HG03064 (cell line): ENCODE measurements at regions not wholly inside any gene's neighbourhood (a gene's known extent, or its start where the extent isn't known, plus 50 kb on each side); places are given as distances from the start of the nearest gene placed in this dataset.

ENCODE experiments used
- ATAC-seq: cut with Tn5 transposase; IDR thresholded peaks from one replicate; pipeline ENCODE4 v1.9.1; 2021; ENCODE audit warnings: low read depth; ENCODE audit not compliant: unreplicated experiment

DNA sequence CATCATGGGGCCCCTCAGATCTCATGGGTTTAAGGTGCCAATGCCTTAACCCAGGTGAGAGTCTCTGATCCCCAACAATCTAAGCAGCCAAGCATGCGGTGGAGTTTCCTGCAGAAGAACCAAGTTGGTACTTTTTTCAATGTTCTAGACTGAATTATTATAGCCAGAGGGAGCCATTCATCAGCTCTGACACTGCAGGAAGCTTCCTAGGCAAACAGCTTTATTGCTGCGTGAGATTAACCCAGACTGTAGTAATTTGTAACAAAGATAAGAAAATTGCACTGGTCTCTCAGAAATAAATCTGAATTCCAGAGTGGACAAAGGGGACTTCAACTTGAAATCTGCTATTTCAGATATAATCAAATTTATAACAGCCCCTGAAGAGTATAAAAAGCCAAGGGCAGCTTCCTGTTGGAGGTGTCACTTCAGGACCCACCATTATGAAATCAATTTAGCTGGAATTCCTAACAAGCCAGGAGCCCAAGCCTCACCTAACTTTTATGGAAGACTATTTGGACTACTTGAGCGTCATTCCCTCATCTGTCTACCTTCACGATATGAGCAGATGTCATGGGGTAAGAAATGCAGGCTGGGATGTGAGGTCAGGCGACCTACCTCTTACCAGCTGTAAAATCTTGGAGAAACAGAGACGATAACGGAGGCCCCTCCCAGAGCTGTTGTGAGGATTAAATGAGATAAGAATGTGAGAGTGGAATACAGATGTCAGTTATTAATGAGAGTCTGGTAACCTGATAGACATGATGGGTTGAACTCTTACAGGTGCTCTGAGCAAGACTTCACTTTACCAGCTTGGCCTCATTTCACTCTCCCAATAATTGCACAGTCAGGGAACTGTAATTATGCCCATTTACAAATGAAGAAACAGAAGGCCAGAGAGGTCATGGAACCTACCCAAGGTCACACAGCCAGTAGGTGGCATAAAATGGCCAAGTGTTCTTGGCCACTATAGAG is 135.1 kb downstream of the RRAGC start:
- ATAC-seq, result no peak

DNA sequence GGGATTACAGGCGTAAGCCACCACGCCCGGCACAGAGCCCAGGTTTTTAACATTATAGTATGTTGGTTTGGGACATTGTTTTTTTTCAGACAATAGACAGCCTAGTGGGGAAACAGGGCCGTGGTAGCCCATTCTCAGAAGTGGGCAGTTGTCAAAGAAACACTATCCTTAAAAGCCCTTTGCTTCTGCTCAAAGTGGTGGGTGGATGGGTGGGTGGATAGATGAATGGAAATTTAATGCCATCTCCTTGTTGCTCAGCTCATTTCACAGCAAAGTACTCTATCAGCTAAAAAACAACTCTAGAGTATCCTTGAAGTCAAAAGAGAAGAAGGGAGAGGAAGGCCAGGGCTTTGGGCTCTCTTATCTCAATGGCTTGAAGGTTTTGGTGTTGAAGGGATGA is 137.8 kb downstream of the RRAGC start:
- ATAC-seq, result no peak

DNA sequence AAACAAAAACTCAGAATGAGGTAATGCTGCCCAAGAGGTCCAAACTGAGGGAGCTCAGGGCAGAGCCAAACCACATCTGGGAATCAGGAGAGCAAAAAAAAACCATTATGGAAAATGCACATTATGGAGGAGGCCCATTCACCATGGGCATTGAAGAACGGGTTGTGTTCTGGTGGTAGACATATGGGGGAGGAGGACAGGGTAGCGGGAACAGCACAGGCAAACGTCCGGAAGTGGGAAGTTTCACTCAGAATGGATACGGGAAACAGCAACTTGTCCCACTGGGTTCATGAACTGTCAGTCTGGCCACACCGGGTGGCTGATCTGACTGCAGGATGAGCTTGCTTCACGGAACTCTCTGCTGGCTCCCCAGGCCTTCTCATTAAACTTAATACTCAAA is 139.7 kb downstream of the RRAGC start:
- no peak for ATAC-seq

DNA sequence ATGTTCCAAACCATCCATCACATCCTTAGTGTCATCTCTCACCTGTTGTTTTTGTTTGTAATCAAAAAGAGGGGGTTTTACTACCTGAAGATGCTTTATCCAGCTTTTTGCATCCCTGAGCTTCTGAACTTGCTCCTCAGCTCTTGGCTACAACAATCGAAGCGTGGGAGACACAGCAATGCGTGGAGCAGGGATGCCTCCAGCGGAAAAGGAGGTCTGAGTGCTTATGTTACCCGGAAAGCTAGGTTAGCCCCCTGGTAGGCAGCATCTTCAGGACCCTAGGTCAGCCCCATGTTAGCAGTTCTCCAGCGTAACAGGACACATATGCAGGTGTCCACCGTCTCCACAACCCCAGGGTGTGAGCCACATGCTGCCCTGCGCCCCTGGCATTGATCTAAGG is 141.5 kb downstream of the RRAGC start:
- ATAC-seq, result no peak

DNA sequence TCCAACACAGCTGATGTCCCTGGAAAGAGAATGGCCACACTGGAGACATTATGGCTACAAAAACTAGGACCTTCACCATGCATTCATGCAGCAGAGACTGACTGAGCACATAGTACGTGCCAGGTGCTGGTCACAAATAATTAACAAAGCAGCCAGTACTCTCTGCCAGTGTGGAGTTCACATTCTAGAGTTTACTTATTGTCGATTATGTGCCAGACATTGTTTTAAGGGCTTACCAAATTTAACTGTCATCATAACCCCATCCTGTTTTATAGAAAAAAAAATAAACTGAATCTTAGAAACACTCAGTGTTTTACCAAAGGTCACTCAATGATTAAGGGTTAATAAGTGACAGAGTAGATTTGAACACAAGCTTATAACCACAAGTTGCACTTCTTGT is 143.3 kb downstream of the RRAGC start:
- ATAC-seq, result no peak

DNA sequence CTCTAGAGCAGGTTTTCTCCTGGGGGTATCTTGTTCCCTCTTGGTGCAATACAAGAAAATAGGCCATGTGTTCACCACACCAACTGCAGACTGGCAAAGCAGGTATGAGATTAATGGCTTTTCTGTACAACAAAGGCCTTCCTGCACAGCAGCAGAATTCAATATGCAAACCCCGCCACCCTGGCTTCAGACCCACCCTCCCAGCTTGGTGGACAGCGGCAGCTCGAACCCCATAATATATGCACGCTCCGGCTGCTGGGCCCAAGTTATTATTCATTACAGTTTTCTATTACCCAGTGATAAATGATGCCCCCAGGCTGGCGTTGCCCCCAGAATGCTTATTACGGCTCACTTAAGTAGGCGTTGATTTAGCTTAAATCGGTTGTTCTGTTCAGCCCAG is 144.2 kb downstream of the RRAGC start:
- no peak for ATAC-seq

DNA sequence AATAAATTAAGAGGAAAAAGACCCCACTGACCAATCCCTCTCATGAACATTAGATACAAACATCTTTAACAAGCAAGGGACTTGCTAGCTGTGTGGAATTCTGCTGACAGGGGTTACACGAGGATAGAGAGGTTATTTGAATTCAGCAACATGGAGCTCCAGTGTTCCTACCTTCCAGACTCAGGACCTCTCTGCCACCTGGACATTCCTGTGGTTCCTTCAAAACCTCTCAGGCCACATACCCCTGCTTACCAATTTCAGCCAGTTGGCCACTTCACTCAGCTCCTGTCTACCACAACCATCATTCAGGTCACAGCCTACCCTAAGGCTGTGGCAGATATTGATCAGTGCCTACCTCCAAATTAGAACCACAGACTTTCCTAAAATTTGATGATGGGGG is 147.5 kb downstream of the RRAGC start:
- ATAC-seq, result no peak

DNA sequence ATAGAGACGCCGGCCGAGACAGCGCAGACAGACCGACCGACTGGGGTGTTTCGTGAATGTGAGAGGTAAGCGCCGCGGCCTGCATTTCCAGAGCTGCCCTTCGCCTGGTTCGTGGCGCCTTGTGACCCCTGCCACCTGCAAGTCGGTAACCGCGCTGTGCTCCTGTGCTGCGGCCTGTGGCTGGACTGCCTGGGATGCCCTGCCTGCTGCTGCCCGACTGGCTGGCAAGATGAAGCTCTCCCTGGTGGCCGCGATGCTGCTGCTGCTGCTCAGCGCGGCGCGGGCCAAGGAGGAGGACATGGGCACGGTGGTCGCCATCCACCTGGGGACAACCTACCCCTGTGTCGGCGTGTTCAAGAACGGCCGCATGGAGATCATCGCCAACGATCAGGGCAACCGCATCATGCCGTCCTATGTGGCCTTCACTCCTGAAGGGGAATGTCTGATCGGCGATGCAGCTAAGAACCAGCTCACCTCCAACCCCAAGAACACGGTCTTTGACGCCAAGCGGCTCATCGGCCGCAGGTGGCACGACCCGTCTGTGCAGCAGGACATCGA is 150.8 kb downstream of the RRAGC start:
- no peak for ATAC-seq

DNA sequence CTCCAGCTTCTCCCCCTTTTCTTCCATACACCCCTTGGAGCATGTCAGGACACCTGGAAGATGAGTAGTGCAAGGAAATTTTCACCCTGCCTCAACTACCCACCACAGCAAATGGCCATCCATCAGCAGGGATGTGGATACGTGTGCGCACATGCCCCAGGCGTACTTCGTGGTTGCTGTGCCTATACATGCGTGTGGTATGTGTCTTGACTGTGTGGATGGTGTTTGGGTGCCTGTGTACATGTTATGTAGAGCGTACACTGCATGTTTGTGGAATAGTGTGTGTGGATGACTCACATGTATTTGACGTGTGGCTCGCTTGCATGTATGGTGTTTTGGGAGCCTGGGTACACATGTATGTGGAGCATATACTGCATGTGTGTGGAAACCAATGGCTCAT is 158.5 kb downstream of the RRAGC start:
- ATAC-seq, result no peak

DNA sequence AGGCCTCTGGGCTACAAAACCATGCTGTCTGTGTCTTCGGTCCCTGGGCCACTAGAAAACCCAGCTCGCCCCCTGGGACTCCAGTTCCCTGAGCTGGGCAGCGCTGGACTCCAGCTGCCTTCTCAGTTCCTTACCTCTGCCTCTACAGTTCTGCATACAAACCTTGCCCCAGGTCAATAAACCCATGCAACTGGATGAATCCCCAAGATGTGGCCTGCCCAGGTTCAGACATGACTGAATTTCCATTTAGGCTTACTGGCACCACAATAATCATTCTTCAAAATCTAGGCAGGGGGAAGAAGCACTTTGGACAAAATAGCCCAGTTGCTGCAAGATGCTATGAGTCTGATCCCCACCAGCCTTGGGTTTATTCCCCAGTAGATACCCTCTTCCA is 159.5 kb downstream of the RRAGC start:
- ATAC-seq, result no peak

DNA sequence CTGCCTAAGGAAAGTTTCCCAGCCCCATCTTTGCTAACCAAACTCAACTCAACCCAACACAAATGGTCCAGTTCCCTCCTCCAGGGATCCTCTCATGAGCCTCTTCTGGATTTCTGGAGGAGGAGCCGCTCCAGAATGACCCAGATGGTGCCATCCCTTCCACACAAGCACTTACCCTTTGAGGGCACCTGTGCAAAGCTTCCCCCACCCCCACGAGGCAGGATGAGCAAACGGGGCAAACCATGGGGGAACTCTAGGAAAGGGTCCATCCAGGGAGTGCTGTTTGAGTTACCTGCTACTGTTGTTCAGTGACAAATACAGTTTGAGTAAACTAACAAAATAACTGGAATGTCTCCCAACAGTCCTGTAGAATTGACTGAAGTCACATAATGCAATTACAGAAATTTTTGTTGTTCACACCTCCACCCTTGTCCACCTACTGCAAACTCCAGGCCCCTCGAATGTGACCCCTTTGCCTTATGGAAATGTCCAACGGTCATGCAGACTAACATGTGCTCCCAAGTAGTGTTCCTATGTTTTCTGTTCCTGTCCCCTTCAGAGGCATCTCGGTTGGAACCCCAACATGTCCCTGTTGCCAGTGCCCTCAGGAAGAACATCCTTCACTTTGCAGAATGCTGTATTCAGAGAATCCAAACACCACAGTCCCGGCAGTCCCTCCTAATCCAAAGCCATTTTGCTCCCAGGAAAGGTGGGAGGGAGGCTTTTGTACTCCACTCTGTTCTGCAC is 160.1 kb downstream of the RRAGC start:
- no peak for ATAC-seq

DNA sequence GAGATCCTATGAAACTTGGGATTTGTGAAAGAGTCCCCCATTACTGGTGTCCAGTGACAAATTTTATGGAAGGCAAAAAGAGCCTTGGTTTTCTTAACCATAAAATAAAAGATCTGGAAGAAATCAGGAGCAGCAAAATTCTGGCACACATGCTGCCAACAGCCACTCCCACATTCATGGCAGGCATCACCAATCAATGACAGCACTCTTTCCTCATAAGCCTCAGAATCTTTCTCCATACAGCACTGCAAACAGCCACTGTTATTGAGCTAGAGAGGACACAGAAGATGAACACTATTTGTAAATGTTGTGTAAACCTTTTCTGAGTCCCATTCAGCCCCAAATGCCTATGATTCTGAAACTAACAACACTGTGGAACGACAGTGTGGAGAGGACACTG is 162.2 kb downstream of the RRAGC start:
- no peak for ATAC-seq

DNA sequence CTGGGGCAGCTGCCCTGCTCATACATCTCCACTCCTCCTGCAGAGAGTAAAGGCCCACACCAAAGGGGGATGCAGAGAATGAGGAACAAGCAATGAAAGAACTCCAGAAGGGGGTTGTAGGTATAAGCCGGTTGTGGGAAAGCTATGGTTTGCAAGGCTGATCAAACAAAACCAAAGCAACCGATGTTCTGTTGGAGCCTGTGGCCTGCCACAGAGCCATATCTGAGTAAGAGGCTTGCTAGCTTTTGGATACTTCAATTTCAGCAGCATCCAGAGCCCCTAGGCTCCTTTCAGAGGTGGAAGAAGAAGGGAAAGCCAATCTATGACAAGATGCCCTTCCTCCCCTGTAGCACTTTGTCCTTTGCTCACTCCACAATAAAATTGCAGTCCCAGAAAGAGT is 163.2 kb downstream of the RRAGC start:
- ATAC-seq, result no peak

DNA sequence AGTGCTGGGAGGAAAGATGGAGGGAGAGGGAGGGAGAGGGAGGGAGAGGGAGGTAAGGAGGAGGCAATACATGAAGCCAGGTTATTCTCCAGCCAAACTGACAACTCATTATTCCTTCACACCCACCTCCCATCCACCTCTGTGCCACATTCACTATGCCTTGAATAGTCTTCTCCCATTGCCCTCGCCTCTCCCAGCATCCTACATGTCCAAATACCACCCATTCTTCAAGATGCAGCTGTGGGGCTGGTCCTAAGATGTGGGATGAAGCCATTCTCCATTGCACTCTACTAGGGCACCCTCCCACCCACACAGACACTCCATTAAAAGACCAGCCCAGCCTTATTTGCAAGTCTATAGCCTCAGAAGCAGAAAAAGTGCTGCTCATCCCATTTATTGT is 165.8 kb downstream of the RRAGC start:
- ATAC-seq, result no peak

DNA sequence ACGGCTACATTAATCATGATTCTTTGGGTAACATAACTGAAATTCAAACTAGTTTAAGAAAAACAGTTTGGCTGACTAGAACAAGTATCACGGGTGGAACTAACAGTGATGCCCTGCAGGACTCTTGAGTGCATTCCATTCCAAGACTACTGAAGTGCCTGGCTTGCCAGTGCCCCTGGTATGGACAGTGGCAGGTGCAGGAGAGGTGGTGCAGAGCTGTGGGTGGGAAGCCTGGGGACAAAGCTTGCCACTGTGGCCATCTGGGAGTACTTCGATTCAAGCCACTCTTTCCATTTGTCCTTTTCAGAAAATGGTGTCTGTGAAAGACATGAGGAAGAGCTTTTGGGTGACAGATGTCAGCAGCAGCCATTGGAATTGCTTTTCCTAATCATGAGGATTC is 166.5 kb downstream of the RRAGC start:
- ATAC-seq, result no peak

DNA sequence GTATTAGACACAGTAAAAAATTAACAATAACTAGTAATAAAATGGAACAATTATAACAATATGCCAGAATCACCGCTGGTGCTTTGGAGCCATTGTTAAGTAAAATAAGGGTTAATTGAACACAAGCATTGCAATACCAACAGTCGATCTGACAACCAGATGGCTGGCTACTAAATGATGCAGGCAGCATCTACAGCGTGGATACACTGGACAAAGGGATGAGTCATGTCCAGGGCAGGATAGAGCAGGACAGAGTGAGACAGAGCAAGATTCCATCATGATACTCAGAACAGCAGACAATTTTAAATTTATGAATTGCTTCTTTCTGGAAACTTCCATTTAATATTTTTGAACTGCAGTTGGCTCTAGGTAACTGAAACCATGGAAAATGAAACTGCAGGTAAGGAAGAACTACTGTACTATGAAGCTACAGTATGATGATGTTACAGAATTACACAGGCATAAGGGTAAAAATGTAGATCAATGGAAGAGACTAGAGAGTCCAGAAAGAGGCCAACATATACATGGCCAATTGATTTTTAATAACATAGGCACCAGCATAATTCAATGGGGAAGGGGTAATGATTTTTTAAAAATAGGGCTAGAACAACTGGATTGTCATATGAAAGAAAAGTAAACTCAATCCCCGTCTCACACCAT is 168.7 kb downstream of the RRAGC start:
- no peak for ATAC-seq

DNA sequence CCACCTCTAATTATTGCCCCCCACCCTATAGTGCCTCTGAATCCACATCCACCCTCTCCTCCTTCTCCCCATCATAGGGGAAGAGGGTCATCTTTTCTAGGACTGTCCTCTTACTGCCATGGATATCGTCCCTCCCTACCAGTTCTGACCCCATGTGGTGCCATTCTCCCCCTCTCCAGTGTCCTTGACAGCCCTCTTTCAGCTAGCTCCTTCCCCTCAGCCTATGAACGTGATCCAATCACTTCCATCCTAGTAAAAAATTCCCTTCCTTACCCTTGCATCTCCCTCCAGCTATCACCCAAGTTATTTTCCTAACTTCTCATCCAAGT is 172.7 kb downstream of the RRAGC start:
- ATAC-seq, result no peak

DNA sequence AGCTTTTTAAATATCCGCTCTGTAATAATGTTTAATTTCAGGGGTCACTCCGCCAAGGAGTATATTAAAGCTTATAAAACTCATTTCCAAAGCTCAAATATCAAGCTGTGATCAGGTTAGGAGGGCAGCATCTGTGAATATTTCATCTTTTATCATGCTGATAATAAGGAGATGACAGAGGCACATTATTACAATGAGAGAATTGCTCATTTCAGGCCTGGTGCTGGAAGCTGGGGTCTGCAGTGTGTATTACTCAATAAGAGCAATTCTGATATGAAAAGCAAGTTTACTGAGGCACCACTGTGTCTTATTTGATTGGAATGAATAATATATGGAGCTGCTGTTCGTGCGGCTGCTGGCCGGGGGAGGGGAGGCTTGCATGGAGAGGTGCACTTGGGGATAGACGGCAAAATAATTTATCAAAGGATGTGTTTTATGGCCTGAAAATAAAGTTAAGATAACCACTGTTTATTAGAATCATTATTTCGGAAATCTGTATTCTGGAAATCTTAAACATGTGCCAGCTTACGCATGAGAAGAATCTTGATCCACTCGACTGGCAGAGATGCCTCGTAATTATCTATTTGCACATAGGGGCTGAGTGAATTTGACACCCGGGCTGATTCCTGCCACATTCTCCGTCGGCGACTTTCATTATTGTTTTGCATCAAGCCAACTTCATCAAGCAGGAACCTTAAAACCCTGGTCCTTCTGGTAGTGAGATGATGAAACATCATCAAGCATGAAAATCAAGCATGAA is 173.2 kb downstream of the RRAGC start:
- no peak for ATAC-seq

DNA sequence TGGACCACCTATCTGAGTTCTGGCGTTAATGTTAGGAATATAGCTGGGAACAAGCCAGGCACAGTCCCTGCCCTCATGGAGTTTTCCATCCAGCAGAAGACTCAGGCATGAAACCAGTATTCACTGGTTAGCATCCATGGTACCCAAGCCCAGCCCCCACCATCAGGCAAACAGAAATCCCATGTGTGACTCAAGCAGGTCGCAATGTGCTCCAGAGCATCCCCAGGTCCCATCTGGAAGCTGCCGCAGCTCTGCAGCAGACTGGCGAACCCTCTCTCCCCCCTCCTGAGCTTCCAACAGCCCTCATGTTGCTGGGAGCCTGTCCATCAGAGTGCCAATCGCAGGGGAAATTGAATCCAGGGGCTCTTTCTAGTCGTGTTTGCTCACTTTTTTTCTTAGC is 174.2 kb downstream of the RRAGC start:
- ATAC-seq, result no peak

DNA sequence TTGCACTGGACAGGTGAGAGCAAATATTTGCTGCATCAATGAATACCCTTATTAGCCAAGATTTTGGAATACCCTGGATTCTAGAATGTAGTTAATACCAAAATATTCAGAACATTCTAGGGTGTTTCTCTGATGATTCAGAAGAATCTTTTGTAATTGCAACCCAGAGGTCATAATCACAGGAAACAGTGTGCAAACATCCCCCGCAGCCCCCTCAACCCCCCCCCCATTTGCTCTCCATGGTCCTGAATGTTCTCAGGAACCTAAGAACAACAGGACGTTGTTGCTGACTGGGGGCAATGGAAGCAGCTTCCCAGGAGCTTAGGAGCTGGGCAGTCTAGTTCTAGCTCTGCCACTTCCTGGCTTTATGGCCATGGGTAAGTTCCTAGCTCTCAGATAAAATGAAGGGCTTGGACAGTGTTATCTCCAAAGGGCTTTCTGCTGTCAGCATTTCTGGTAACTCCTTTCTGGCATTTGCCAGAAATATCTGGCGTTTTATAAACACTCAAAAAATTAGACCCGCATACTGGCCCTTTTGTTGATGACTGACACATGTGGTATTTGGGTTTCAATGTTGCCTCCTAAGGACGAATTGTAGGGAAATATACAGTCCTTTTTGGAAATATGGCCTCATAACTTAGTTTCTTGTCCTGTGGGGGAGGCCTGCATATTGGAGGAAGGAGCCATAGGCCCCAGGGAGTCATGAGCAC is 178.6 kb downstream of the RRAGC start:
- no peak for ATAC-seq
